ENCODE measurements at regions not wholly inside any gene's neighbourhood (a gene's known extent, or its start where the extent isn't known, plus 50 kb on each side); places are given as distances from the start of the nearest gene placed in this dataset.

GRCh38 chr4:152217896-152218295 is 318.0 kb downstream of the FBXW7 start:
- no peak for ATAC-seq
- no peak for TF ChIP-seq ZC3H10 (CRISPR knock-in tag; IDR thresholded peaks at IDR 0.05)
- TF ChIP-seq BACH2 (CRISPR knock-in tag; IDR thresholded peaks at IDR 0.05; ENCODE audit: borderline replicate concordance) = no peak
- no peak for TF ChIP-seq POU6F1 (CRISPR knock-in tag; IDR thresholded peaks at IDR 0.05; ENCODE audit: borderline replicate concordance, low read depth)
- TF ChIP-seq TCF4 (CRISPR knock-in tag; IDR thresholded peaks at IDR 0.05; ENCODE audit: borderline replicate concordance) = no peak
- TF ChIP-seq ZNF8 (CRISPR knock-in tag; IDR thresholded peaks at IDR 0.05) = no peak
- TF ChIP-seq CSDC2 (CRISPR knock-in tag; IDR thresholded peaks at IDR 0.05) = no peak
- TF ChIP-seq SNAI2 (CRISPR knock-in tag; IDR thresholded peaks at IDR 0.05) = no peak
- no peak for TF ChIP-seq CREB5 (CRISPR knock-in tag; IDR thresholded peaks at IDR 0.05; ENCODE audit: low read depth)
- no peak for TF ChIP-seq PPARA (CRISPR knock-in tag; IDR thresholded peaks at IDR 0.05; ENCODE audit: borderline replicate concordance)

- no peak for ATAC-seq
- TF ChIP-seq PPARA (CRISPR knock-in tag; IDR thresholded peaks at IDR 0.05; ENCODE audit: borderline replicate concordance) (no peak), TSHZ2 (CRISPR knock-in tag; IDR thresholded peaks at IDR 0.05) (no peak), GLIS3 (CRISPR knock-in tag; IDR thresholded peaks at IDR 0.05) (no peak), ZC3H10 (CRISPR knock-in tag; IDR thresholded peaks at IDR 0.05) (no peak), TOX (CRISPR knock-in tag; IDR thresholded peaks at IDR 0.05; ENCODE audit: borderline replicate concordance) (no peak)
Measured at GRCh38 chr4:152211936-152212653, 323.8 kb downstream of the FBXW7 start.

- peak; percentile 34; the same call in 2 of the 3 replicates for ATAC-seq
- TF ChIP-seq OSR1 (CRISPR knock-in tag; IDR thresholded peaks at IDR 0.05) (no peak), TSHZ2 (CRISPR knock-in tag; IDR thresholded peaks at IDR 0.05) (peak; percentile 70; the same call in 1 of the 2 replicates), ZFP30 (CRISPR knock-in tag; IDR thresholded peaks at IDR 0.05) (no peak), PPARA (CRISPR knock-in tag; IDR thresholded peaks at IDR 0.05; ENCODE audit: borderline replicate concordance) (no peak), TCF4 (CRISPR knock-in tag; IDR thresholded peaks at IDR 0.05; ENCODE audit: borderline replicate concordance) (peak; percentile 37; the same call in 1 of the 2 replicates), ZFP3 (CRISPR knock-in tag; IDR thresholded peaks at IDR 0.05) (peak; percentile 80; the same call in 1 of the 2 replicates), BACH2 (CRISPR knock-in tag; IDR thresholded peaks at IDR 0.05; ENCODE audit: borderline replicate concordance) (no peak), ESRRG (CRISPR knock-in tag; IDR thresholded peaks at IDR 0.05) (peak; percentile 10; the same call in 1 of the 2 replicates), CREB5 (CRISPR knock-in tag; IDR thresholded peaks at IDR 0.05; ENCODE audit: low read depth) (peak; percentile 31; the same call in 1 of the 2 replicates), CSRNP3 (CRISPR knock-in tag; IDR thresholded peaks at IDR 0.05) (peak; percentile 19; the same call in 1 of the 2 replicates), ZNF70 (CRISPR knock-in tag; IDR thresholded peaks at IDR 0.05) (no peak), POU6F1 (CRISPR knock-in tag; IDR thresholded peaks at IDR 0.05; ENCODE audit: borderline replicate concordance, low read depth) (no peak), TOX (CRISPR knock-in tag; IDR thresholded peaks at IDR 0.05; ENCODE audit: borderline replicate concordance) (no peak), SNAI2 (CRISPR knock-in tag; IDR thresholded peaks at IDR 0.05) (peak; percentile 78; the same call in 1 of the 2 replicates), ARNTL (CRISPR knock-in tag; IDR thresholded peaks at IDR 0.05; ENCODE audit: borderline replicate concordance, low read depth) (no peak), CSDC2 (CRISPR knock-in tag; IDR thresholded peaks at IDR 0.05) (peak; percentile 82; the same call in 1 of the 2 replicates), ZC3H10 (CRISPR knock-in tag; IDR thresholded peaks at IDR 0.05) (no peak), ZNF8 (CRISPR knock-in tag; IDR thresholded peaks at IDR 0.05) (peak; percentile 67)
Measured at GRCh38 chr4:152209772-152210493, 326.0 kb downstream of the FBXW7 start.
